SK-N-MC (cell line): ENCODE measurements at regions not wholly inside any gene's neighbourhood (a gene's known extent, or its start where the extent isn't known, plus 50 kb on each side); places are given as distances from the start of the nearest gene placed in this dataset.

Experiments used
- EZH2 ChIP-seq: fragments of 200-600 bp; sonication (generic); IDR thresholded peaks from one replicate; pipeline ENCODE4 v1.6.1; 2017; ENCODE audit warnings: antibody characterized with exemption
- POLR2AphosphoS5 ChIP-seq: IDR thresholded peaks from 2 replicates; pipeline ENCODE4 v1.6.1; 2012; ENCODE audit warnings: mild to moderate bottlenecking, low read depth, low read length, borderline replicate concordance

- TF ChIP-seq EZH2 (no peak), POLR2AphosphoS5 (no peak)
Observed at GRCh38 chrX:45699158-45699557, 498.5 kb upstream of the DIPK2B start.
